ENCODE measurements at regions not wholly inside any gene's neighbourhood (a gene's known extent, or its start where the extent isn't known, plus 50 kb on each side); places are given as distances from the start of the nearest gene placed in this dataset.

DNA sequence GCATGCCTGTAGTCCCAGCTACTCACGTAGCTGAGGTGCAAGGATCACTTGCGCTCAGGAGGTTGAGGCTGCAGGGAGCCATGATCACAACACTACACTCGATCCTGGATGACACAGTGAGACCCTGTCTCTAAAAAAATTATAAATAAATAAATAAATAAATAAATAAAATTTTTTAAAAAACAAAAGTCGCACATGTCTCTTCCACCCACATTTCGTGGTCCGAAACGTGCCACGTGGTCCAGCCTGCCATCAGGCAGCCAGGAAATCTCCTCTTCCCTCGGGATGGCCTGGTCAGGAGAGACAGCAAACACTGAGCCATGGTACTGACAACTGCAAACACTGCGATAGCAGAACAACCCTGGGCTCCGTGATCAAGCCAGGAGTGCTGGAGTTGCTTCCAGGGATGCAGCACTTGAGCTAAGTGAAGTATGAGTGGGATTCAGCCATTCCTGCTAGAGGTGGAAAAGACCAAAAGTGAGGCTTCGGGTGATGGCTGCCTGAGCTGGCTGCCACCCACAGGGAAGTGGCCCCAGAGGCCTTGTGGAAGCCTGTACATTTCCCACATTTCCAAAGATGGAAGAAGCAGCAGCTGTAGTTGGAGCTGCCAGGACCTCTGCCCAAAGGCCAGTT, 193.1 kb downstream of the SMAD2 start:
- no peak for TF ChIP-seq EP300 (IDR thresholded peaks at IDR 0.05; ENCODE audit: borderline replicate concordance)
- no peak for TF ChIP-seq RAD21 (IDR thresholded peaks at IDR 0.05; ENCODE audit: low read depth)
- TF ChIP-seq REST (IDR thresholded peaks at IDR 0.05; ENCODE audit: low read depth) = no peak
- no peak for TF ChIP-seq TEAD4 (IDR thresholded peaks at IDR 0.05)
- no peak for TF ChIP-seq FOXM1 (IDR thresholded peaks at IDR 0.05; ENCODE audit: borderline replicate concordance, low read depth)
- no peak for TF ChIP-seq MAX (IDR thresholded peaks at IDR 0.05)
